Liver (tissue), 8 donors: ENCODE measurements at regions not wholly inside any gene's neighbourhood (a gene's known extent, or its start where the extent isn't known, plus 50 kb on each side); places are given as distances from the start of the nearest gene placed in this dataset.

ENCODE experiments used
- DNase-seq: peaks from one replicate; pipeline ENCODE4 v3.0.0-alpha.2; 2017; ENCODE audit warnings: low spot score
- H3K27ac ChIP-seq, 2 donors: one replicate each; pipeline ENCODE4 v1.7.0; 2013; ENCODE audit warnings: inconsistent platforms in 2 of 2, low read length in 2 of 2, control low read depth in 1 of 2, low read depth in 1 of 2, mild to moderate bottlenecking in 1 of 2
- H3K27me3 ChIP-seq, 4 donors: one replicate each; pipeline versions ENCODE4 v1.6.1 to v1.7.0; 2013; ENCODE audit warnings: low read length in 3 of 4, inconsistent platforms in 1 of 4, mild to moderate bottlenecking in 1 of 4, moderate library complexity in 1 of 4; ENCODE audit not compliant: control insufficient read depth in 4 of 4, insufficient read depth in 4 of 4
- H3K36me3 ChIP-seq, 4 donors: one replicate each; pipeline versions ENCODE4 v1.6.1 to v1.7.0; 2013; ENCODE audit warnings: low read length in 3 of 4, mild to moderate bottlenecking in 3 of 4, low read depth in 1 of 4, moderate library complexity in 1 of 4; ENCODE audit not compliant: control insufficient read depth in 4 of 4, insufficient read depth in 3 of 4
- H3K4me1 ChIP-seq, 4 donors: one replicate each; pipeline versions ENCODE4 v1.6.1 to v1.7.0; 2013; ENCODE audit warnings: low read length in 3 of 4, mild to moderate bottlenecking in 3 of 4, moderate library complexity in 1 of 4; ENCODE audit not compliant: control insufficient read depth in 4 of 4, insufficient read depth in 4 of 4
- H3K4me3 ChIP-seq, 3 donors: one replicate each; pipeline versions ENCODE4 v1.6.1 to v1.7.0; 2013; ENCODE audit warnings: low read length in 3 of 3, control low read depth in 1 of 3, low read depth in 1 of 3, mild to moderate bottlenecking in 1 of 3
- H3K9ac ChIP-seq, 2 donors: one replicate each; pipeline ENCODE4 v1.7.0; 2013; ENCODE audit warnings: low read length in 2 of 2, mild to moderate bottlenecking in 2 of 2, moderate library complexity in 2 of 2, control low read depth in 1 of 2, low read depth in 1 of 2
- H3K9me3 ChIP-seq, 4 donors: one replicate each; pipeline versions ENCODE4 v1.6.1 to v1.7.0; 2013; ENCODE audit warnings: low read length in 3 of 4; ENCODE audit not compliant: control insufficient read depth in 4 of 4
- ATF3 ChIP-seq: IDR thresholded peaks from 2 replicates; pipeline ENCODE4 v1.6.1; 2016; ENCODE audit warnings: antibody characterized with exemption
- CTCF ChIP-seq: fragments of 150-350 bp; IDR thresholded peaks from 2 replicates; pipeline ENCODE4 v1.5.1; 2017; ENCODE audit warnings: improper control_type of control experiment, low read depth, low read length; ENCODE audit not compliant: missing input control
- EGR1 ChIP-seq, 2 donors: IDR thresholded peaks; 2 replicates each; pipeline ENCODE4 v1.6.1; 2016 to 2018; ENCODE audit warnings: antibody characterized with exemption in 2 of 2, low read depth in 2 of 2
- FOXA1 ChIP-seq: IDR thresholded peaks from 2 replicates; pipeline ENCODE4 v1.6.1; 2016; ENCODE audit warnings: antibody characterized with exemption
- FOXA2 ChIP-seq: IDR thresholded peaks from 2 replicates; pipeline ENCODE4 v1.6.1; 2016; ENCODE audit warnings: antibody characterized with exemption
- GABPA ChIP-seq, 2 donors: IDR thresholded peaks in 1 of 2; conservative IDR thresholded peaks in 1 of 2; 2 replicates each; pipeline ENCODE4 v1.6.1; 2016; ENCODE audit warnings: antibody characterized with exemption in 2 of 2, mild to moderate bottlenecking in 1 of 2, moderate library complexity in 1 of 2
- HNF4A ChIP-seq, 2 donors: conservative IDR thresholded peaks; 2 replicates each; pipeline ENCODE4 v1.6.1; 2016; ENCODE audit warnings: antibody characterized with exemption in 2 of 2, mild to moderate bottlenecking in 2 of 2
- HNF4G ChIP-seq: IDR thresholded peaks from 2 replicates; pipeline ENCODE4 v1.6.1; 2016; ENCODE audit warnings: antibody characterized with exemption
- JUND ChIP-seq, 2 donors: IDR thresholded peaks; 2 replicates each; pipeline ENCODE4 v1.6.1; 2016; ENCODE audit warnings: antibody characterized with exemption in 2 of 2
- MAX ChIP-seq: IDR thresholded peaks from 2 replicates; pipeline ENCODE4 v1.6.1; 2016; ENCODE audit warnings: antibody characterized with exemption
- NR2F2 ChIP-seq: IDR thresholded peaks from 2 replicates; pipeline ENCODE4 v1.6.1; 2016; ENCODE audit warnings: antibody characterized with exemption
- RAD21 ChIP-seq, 2 donors: IDR thresholded peaks; 2 replicates each; pipeline ENCODE4 v1.6.1; 2016; ENCODE audit warnings: antibody characterized with exemption in 2 of 2, mild to moderate bottlenecking in 2 of 2
- REST ChIP-seq: IDR thresholded peaks from 2 replicates; pipeline ENCODE4 v1.6.1; 2016; ENCODE audit warnings: antibody characterized with exemption, mild to moderate bottlenecking
- RXRA ChIP-seq, 2 donors: IDR thresholded peaks; 2 replicates each; pipeline ENCODE4 v1.6.1; 2017 to 2018; ENCODE audit warnings: antibody characterized with exemption in 2 of 2, mild to moderate bottlenecking in 1 of 2
- SP1 ChIP-seq: IDR thresholded peaks from 2 replicates; pipeline ENCODE4 v1.6.1; 2018; ENCODE audit warnings: antibody characterized with exemption, mild to moderate bottlenecking
- TAF1 ChIP-seq: conservative IDR thresholded peaks from 2 replicates; pipeline ENCODE4 v1.6.1; 2016; ENCODE audit warnings: antibody characterized with exemption, mild to moderate bottlenecking
- YY1 ChIP-seq: IDR thresholded peaks from 2 replicates; pipeline ENCODE4 v1.6.1; 2016; ENCODE audit warnings: antibody characterized with exemption, mild to moderate bottlenecking
- ZBTB33 ChIP-seq: IDR thresholded peaks from 2 replicates; pipeline ENCODE4 v1.6.1; 2016; ENCODE audit warnings: antibody characterized with exemption
- WGBS: extraction: QIAGEN DNeasy Blood & Tissue Kit; methylation state at CpG from one replicate; pipeline ENCODE4 v1.1.7; 2013; 5-methylcytosine and 5-hydroxymethylcytosine counted together
- donor health status: healthy.
- donor health status: healthy.
- donor health status: healthy.
- donor health status: healthy.
- donor health status: healthy.

- Histone ChIP-seq H3K4me3 (no peak overlapping the region), H3K36me3 (no peaks in the 10 kb centered on the region), H3K27ac (no peak overlapping the region), H3K27me3 (peaks cover 0 to 3% (median 0%) of the 10 kb centered on the region in 4 donors), H3K4me1 (no peaks in the 10 kb centered on the region), H3K9ac (no peak overlapping the region), H3K9me3 (peaks cover 0 to 2% (median 0%) of the 10 kb centered on the region in 4 donors)
- no peak for TF ChIP-seq FOXA1
- no peak for TF ChIP-seq HNF4G
- TF ChIP-seq JUND (IDR thresholded peaks at IDR 0.05) = no peak
- no peak for TF ChIP-seq EGR1 (IDR thresholded peaks at IDR 0.05; ENCODE audit: low read depth in 2 of 2)
- TF ChIP-seq MAX = no peak
- no peak for TF ChIP-seq ATF3
- TF ChIP-seq ZBTB33 = no peak
- TF ChIP-seq FOXA2 = no peak
- TF ChIP-seq RAD21 (IDR thresholded peaks at IDR 0.05) = no peak
- TF ChIP-seq REST = no peak
- TF ChIP-seq NR2F2 = no peak
- TF ChIP-seq GABPA (IDR thresholded peaks at IDR 0.05 in 1 of 2, conservative IDR thresholded peaks at IDR 0.05 in 1 of 2) = no peak
- no peak for TF ChIP-seq TAF1
- no peak for TF ChIP-seq YY1
- TF ChIP-seq RXRA (IDR thresholded peaks at IDR 0.05) = no peak
- 70% methylated on average over 1 of the region's 1 CpG for WGBS
- no peak for DNase-seq
Observed at GRCh38 chr21:27101523-27101922, 134.6 kb upstream of the ADAMTS5 start.

- no peak overlapping the region for H3K4me3 ChIP-seq
- H3K27ac ChIP-seq = no peak overlapping the region
- peaks cover 0 to 2% (median 0%) of the 10 kb centered on the region in 4 donors for H3K4me1 ChIP-seq
- no peaks in the 10 kb centered on the region for H3K36me3 ChIP-seq
- DNase-seq = no peak
- peaks cover 0 to 2% (median 0%) of the 10 kb centered on the region in 4 donors for H3K9me3 ChIP-seq
- TF ChIP-seq YY1 = no peak
- TF ChIP-seq CTCF = no peak
- no peak for TF ChIP-seq RXRA (IDR thresholded peaks at IDR 0.05)
- TF ChIP-seq HNF4G = no peak
- no peak for TF ChIP-seq JUND (IDR thresholded peaks at IDR 0.05)
- no peak for TF ChIP-seq RAD21 (IDR thresholded peaks at IDR 0.05)
- TF ChIP-seq ATF3 = no peak
- TF ChIP-seq EGR1 (IDR thresholded peaks at IDR 0.05; ENCODE audit: low read depth in 2 of 2) = no peak
- TF ChIP-seq SP1 = no peak
- no peak for TF ChIP-seq GABPA (IDR thresholded peaks at IDR 0.05 in 1 of 2, conservative IDR thresholded peaks at IDR 0.05 in 1 of 2)
- TF ChIP-seq HNF4A (conservative IDR thresholded peaks at IDR 0.05) = no peak
- TF ChIP-seq NR2F2 = no peak
- TF ChIP-seq ZBTB33 = no peak
- TF ChIP-seq TAF1 = no peak
- H3K27me3 ChIP-seq = peaks cover 0 to 2% (median 0%) of the 10 kb centered on the region in 4 donors
- no peak overlapping the region for H3K9ac ChIP-seq
- WGBS = 41% methylated on average over 5 of the region's 5 CpGs
Observed at GRCh38 chr21:27094184-27094948, 127.5 kb upstream of the ADAMTS5 start.
